Middle frontal gyrus (tissue), 1 donor: ENCODE measurements at regions not wholly inside any gene's neighbourhood (a gene's known extent, or its start where the extent isn't known, plus 50 kb on each side); places are given as distances from the start of the nearest gene placed in this dataset.

Experiments used
- DNase-seq: peaks from one replicate; pipeline ENCODE4 v3.0.0-alpha.2; 2015; ENCODE audit warnings: low spot score; ENCODE audit errors: extremely low spot score

GRCh38 chr6:163857421-163857820 lies 442.9 kb downstream of the QKI start:
- no peak for DNase-seq

DNA sequence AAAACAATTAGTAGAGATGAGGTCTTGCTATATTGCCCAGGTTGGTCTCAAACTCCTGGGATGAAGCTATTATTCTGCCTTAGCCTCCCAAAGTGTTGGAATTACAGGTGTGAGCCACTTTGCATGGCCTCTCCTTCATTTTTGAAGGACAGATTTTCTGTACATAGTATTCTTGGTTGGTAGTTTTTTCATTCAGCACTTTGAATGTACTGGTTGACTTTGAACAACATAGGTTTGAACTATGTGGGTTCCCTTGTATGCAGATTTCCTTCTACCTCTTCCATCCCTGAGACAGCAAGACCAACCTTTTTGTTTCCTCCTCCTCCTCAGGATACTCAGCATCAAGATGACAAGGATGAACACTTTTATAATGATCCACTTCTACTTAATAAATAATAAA lies 436.4 kb downstream of the QKI start:
- no peak for DNase-seq

GRCh38 chr6:163844761-163845160 lies 430.2 kb downstream of the QKI start:
- DNase-seq: no peak

- DNase-seq: no peak
These were observed 429.8 kb downstream of the QKI start for GRCh38 chr6:163844357-163844756.

DNA sequence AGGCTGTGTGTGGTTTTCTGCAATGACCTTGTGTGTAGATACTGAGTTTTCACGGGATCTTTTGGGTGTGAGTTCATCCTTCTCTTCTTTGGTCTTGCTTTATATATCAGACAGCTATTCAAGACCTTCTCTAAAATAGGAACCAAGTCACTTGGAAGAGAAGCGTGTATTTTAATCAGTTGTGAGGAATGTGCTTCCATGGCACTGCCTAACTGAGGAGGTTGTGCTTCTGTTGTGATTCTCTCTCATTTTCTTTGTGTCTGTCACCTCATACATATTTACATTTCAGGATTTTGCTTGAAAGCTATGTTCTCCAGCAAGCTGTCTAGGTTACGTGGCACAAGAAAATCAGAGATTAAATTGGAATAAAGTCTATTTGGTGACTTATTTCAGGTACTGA lies 428.7 kb downstream of the QKI start:
- DNase-seq: no peak

- DNase-seq: no peak
These were observed 427.9 kb downstream of the QKI start for GRCh38 chr6:163842467-163842866.

DNA sequence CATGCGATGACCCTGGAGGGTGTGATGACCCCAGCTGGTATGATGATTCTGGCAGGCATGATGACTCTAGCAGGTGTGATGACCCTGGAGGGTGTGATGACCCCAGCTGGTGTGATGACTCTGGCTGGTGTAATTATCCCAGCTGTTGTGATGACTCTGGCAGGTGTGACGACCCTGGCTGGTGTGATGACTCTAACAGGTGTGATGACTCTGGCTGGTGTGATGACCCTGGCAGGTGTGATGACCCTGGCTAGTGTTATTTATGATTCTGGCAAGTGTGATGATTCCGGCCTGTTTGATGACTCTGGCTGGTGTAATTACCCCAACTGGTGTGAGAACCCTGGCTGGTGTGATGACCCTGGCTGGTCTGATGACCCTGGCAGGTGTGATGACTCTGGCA lies 427.2 kb downstream of the QKI start:
- DNase-seq: no peak

DNA sequence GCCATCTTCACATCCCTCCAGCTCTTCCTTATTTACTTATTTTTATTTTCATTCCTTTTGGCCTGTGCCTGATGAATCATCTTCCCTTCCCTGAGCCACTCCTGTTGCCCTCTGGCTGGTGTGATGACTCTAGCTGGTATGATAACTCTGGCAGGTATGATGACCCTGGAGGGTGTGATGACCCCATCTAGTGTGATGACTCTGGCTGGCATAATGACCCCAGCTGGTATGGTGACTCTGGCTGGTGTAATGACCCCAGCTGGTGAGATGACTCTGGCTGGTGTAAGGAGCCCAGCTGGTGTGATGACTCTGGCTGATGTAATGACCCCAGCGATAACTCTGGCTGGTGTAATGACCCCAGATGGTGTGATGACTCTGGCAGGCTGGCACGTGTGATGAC lies 426.8 kb downstream of the QKI start:
- no peak for DNase-seq

DNA sequence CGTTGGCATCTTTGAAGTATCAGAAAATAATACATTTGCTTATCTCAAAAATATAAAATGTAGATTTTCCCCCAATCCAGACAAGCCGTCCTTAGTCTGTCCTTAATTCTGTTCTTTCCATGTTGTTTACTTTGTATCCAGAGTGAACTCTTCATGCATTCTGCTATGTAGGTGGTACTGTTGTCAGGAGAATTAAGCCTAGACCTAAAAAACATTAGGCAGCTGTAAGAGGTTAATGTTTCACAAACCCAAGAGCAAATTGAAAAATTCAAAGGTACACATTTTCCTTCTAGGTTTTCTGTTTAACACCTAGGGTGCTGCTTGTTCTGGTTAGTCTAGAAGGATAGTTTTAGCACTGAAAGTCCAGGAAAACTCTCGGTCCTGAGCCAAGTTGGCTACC lies 426.4 kb downstream of the QKI start:
- no peak for DNase-seq

- no peak for DNase-seq
These were observed 424.8 kb downstream of the QKI start for GRCh38 chr6:163839296-163839695.

GRCh38 chr6:163837691-163838431 lies 423.3 kb downstream of the QKI start:
- no peak for DNase-seq

- DNase-seq: no peak
These were observed 422.6 kb downstream of the QKI start for GRCh38 chr6:163836876-163837690.

- no peak for DNase-seq
These were observed 421.1 kb downstream of the QKI start for GRCh38 chr6:163835439-163836171.

GRCh38 chr6:163834226-163834970 lies 419.9 kb downstream of the QKI start:
- no peak for DNase-seq

DNA sequence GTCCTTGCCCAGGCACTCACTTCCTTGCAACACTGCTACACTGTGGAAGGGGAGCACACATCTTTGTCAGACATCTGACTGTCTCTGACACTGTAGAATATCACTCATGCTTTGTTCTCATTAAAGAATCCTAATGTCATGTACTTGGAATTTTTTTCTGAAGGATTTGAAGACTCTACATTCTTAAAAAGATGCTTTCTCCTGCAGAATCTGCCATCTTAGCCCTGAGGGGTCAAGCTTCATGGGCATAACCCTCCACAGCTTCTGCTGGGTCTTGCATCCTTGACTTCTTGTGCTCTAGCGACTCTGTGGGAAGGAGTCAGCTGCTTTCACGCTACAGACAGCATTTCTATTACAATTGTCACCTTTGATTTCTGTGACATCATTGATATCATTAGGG lies 417.2 kb downstream of the QKI start:
- no peak for DNase-seq

- no peak for DNase-seq
These were observed 416.1 kb downstream of the QKI start for GRCh38 chr6:163830641-163831040.

DNA sequence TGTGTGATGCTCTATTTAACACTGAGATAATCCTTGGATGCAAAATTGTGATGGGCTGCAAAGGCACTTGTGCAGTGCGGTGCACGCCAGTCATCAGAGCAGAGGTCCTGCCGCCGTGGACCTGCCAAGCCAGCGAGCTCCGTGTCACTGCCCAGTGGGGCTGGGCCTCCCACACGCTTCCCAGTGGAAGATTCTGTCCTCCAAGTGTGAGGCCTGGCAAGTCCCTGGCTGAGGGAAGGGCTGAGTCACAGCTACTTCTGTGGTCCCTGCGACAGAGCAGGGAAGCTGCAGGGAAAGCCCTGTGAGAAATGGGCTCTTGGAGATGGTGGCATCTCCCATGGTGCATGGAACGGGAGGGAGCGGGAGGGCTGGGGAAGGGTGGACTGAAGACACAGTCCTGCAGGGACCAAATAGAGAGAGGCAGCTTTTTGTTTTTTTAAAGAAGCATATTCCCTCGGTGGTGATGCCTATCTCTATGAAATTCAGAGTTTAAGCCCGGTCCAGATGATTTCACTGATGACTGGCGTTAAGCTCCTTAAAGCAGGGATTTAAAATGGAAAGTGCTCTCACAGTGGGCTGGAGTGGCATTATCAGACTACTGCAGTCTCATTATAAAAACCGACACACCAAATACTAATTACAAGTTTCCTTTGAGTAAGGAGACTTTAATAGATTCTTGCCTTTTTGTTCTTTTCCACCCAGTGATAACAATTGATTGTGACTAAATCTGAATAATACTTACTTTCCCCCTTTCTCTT lies 413.7 kb downstream of the QKI start:
- DNase-seq: no peak

DNA sequence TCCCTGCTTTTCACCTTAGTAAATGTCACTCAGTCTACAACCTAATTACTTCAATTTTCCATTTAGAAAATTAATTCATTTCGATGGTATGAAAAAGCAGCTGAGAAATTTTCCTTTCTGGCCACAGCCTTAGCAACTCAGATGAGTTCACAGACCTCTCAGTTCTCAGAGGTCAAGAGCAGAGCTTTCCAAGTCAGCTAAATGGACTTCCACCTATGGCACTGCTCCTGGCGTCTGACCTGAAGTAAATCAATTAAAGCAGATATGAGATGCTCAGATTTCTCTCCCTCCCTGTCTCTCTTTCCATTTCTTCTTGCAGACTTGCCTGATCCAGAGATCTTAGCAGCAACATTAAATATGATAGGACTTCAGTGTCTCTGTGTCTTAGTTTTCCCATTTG lies 412.6 kb downstream of the QKI start:
- DNase-seq: no peak

DNA sequence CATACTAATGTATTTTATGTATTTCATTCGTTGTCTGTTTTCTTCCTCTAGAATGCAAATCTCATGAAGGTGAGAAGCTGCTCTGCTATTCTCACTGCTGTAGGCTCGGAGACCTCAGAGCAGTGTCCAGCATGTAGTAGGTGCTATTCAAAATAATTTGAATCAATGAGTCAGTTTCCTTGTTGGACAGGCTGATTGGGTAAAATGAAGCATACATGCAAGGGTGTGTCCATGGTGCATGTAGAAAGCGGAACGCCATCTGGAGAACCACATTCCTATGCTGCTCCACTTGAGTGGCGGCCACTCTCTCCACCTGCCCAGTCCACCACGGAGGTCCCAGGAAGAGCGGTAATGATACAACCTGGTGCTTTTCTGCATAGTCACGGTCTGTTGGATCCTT lies 412.1 kb downstream of the QKI start:
- no peak for DNase-seq

DNA sequence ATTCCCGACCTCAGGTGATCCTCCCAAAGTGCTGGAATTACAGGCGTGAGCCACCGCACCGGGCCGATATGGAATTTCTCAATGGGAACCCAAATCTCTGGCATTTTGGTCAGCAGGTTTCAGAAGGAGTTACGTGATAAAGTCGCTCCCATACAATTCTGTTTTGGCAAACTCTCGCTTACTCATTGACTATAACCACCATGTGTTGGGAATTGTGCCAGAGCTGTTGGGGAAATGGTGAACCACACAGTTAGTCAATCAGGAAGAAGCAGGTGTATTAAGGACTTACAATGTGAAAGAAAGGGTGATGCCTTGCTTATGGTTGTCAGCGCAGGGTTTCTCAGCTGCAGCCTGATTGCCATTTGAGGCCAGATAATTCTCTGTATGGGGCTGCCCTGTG lies 410.5 kb downstream of the QKI start:
- DNase-seq: no peak

GRCh38 chr6:163823577-163823976 lies 409.1 kb downstream of the QKI start:
- DNase-seq: no peak
